RWPE2 (cell line): ENCODE measurements at regions not wholly inside any gene's neighbourhood (a gene's known extent, or its start where the extent isn't known, plus 50 kb on each side); places are given as distances from the start of the nearest gene placed in this dataset.
"Not testable (repeated sequence)": the region's sequence is repeated elsewhere in the genome, so short reads cannot be mapped to it uniquely, and the experiment has no call there.

Source experiments
- ATAC-seq: fragments of 200-7000 bp; cut with Tn5 transposase; 3 replicates; pipeline ENCODE4 v1.9.1; 2021; ENCODE audit warnings: low read depth
- DNase-seq: peaks from one replicate; pipeline ENCODE4 v3.0.0-alpha.2; 2020; ENCODE audit warnings: low spot score
- H3K27ac ChIP-seq: fragments of 450-650 bp; 2 replicates; pipeline ENCODE4 v1.5.1; 2017; ENCODE audit warnings: mild to moderate bottlenecking; ENCODE audit not compliant: poor library complexity, severe bottlenecking
- H3K27me3 ChIP-seq: fragments of 250-450 bp; sonication (Bioruptor Pico); 2 replicates; pipeline ENCODE4 v1.5.1; 2021; ENCODE audit warnings: mild to moderate bottlenecking, moderate library complexity; ENCODE audit not compliant: insufficient read depth, poor library complexity, severe bottlenecking
- H3K36me3 ChIP-seq: fragments of 250-450 bp; sonication (Bioruptor Pico); 2 replicates; pipeline ENCODE4 v1.5.1; 2020; ENCODE audit warnings: low read depth, mild to moderate bottlenecking, moderate library complexity
- H3K4me1 ChIP-seq: fragments of 250-450 bp; sonication (Bioruptor Pico); 2 replicates; pipeline ENCODE4 v1.5.1; 2021; ENCODE audit warnings: mild to moderate bottlenecking, moderate library complexity; ENCODE audit not compliant: insufficient read depth, poor library complexity, severe bottlenecking
- H3K4me3 ChIP-seq: fragments of 250-450 bp; sonication (Bioruptor Pico); 2 replicates; pipeline ENCODE4 v1.5.1; 2021; ENCODE audit warnings: mild to moderate bottlenecking, moderate library complexity; ENCODE audit not compliant: severe bottlenecking
- H3K9me3 ChIP-seq: fragments of 250-450 bp; sonication (Bioruptor Pico); 2 replicates; pipeline ENCODE4 v1.5.1; 2021; ENCODE audit warnings: mild to moderate bottlenecking, moderate library complexity; ENCODE audit not compliant: severe bottlenecking
- CTCF ChIP-seq: fragments of 450-650 bp; IDR thresholded peaks from one replicate; pipeline ENCODE4 v1.5.1; 2017; ENCODE audit warnings: mild to moderate bottlenecking, moderate library complexity; ENCODE audit not compliant: poor library complexity, severe bottlenecking

GRCh38 chr17:45554479-45554878, 64.0 kb upstream of the PLEKHM1 start:
- not testable (repeated sequence) for ATAC-seq

GRCh38 chr17:45558821-45559220, 68.3 kb upstream of the PLEKHM1 start:
- H3K4me1 ChIP-seq, ATAC-seq, DNase-seq, H3K27me3 ChIP-seq, H3K36me3 ChIP-seq, H3K4me3 ChIP-seq, H3K27ac ChIP-seq, H3K9me3 ChIP-seq: not testable (repeated sequence)

More at GRCh38 chr17:45554479-45554878, 64.0 kb upstream of the PLEKHM1 start:
- not testable (repeated sequence) for H3K36me3 ChIP-seq, H3K4me3 ChIP-seq, H3K27ac ChIP-seq, H3K27me3 ChIP-seq, DNase-seq, H3K4me1 ChIP-seq, H3K9me3 ChIP-seq

GRCh38 chr17:45562868-45563267, 72.3 kb upstream of the PLEKHM1 start:
- H3K4me3 ChIP-seq, ATAC-seq, H3K27me3 ChIP-seq, H3K36me3 ChIP-seq, H3K27ac ChIP-seq, H3K9me3 ChIP-seq, H3K4me1 ChIP-seq, DNase-seq: not testable (repeated sequence)

- H3K27ac ChIP-seq, DNase-seq, H3K4me3 ChIP-seq, H3K27me3 ChIP-seq, H3K4me1 ChIP-seq, H3K36me3 ChIP-seq, ATAC-seq, H3K9me3 ChIP-seq: not testable (repeated sequence)
Observed at GRCh38 chr17:45563283-45563682, 72.8 kb upstream of the PLEKHM1 start.

GRCh38 chr17:45568275-45568674, 77.8 kb upstream of the PLEKHM1 start:
- not testable (repeated sequence) for DNase-seq, H3K27me3 ChIP-seq, H3K4me1 ChIP-seq, H3K9me3 ChIP-seq, H3K36me3 ChIP-seq, H3K27ac ChIP-seq, ATAC-seq, H3K4me3 ChIP-seq

GRCh38 chr17:45573326-45573725, 82.8 kb upstream of the PLEKHM1 start:
- H3K27ac ChIP-seq, H3K4me3 ChIP-seq, ATAC-seq, H3K9me3 ChIP-seq, DNase-seq, H3K27me3 ChIP-seq, H3K36me3 ChIP-seq: not testable (repeated sequence)
- peaks cover 16% of the 10 kb centered on the region for H3K4me1 ChIP-seq

GRCh38 chr17:45573924-45574770, 83.6 kb upstream of the PLEKHM1 start:
- Histone ChIP-seq H3K27ac (no peak overlapping the region), H3K36me3 (no peaks in the 10 kb centered on the region; the same call in 1 of the 2 replicates), H3K9me3 (no peaks in the 10 kb centered on the region), H3K4me3 (no peak overlapping the region), H3K27me3 (no peaks in the 10 kb centered on the region), H3K4me1 (peaks cover 24% of the 10 kb centered on the region)
- ATAC-seq (no peak), DNase-seq (no peak)
- TF ChIP-seq CTCF: no peak
